ENCODE measurements at regions not wholly inside any gene's neighbourhood (a gene's known extent, or its start where the extent isn't known, plus 50 kb on each side); places are given as distances from the start of the nearest gene placed in this dataset.

GRCh38 chr4:14842964-14843630 lies 159.2 kb upstream of the CPEB2 start:
- intact Hi-C loops (cut with DNase I): no loop called here
- DNase-seq (no peak), FAIRE-seq (no peak)
- TF ChIP-seq CTCF (IDR thresholded peaks at IDR 0.05; ENCODE audit: borderline replicate concordance, extremely low read depth, insufficient read depth): no peak
- Histone ChIP-seq H3K27me3 (ENCODE audit: control insufficient read depth, insufficient read depth, low read length) (no peaks in the 10 kb centered on the region), H3K27ac (ENCODE audit: low read depth in 2 of 2, low read length in 2 of 2) (no peak overlapping the region), H3K4me1 (ENCODE audit: control insufficient read depth in 2 of 3, insufficient read depth in 2 of 3, low read depth in 1 of 3, low read length in 3 of 3) (no peaks in the 10 kb centered on the region), H3K36me3 (ENCODE audit: control insufficient read depth in 2 of 3, insufficient read depth in 3 of 3, low read length in 3 of 3) (no peaks in the 10 kb centered on the region), H3K9me3 (ENCODE audit: control insufficient read depth in 2 of 3, insufficient read depth in 1 of 3, low read length in 3 of 3) (peaks cover 0 to 8% (median 0%) of the 10 kb centered on the region in 3 donors), H3K9ac (ENCODE audit: low read length in 3 of 3) (no peak overlapping the region), H3K4me3 (ENCODE audit: low read length in 3 of 3) (no peak overlapping the region)

- FAIRE-seq (no peak), DNase-seq (no peak)
- Histone ChIP-seq H3K9me3 (ENCODE audit: control insufficient read depth in 2 of 3, insufficient read depth in 1 of 3, low read length in 3 of 3) (peaks cover 0 to 6% (median 0%) of the 10 kb centered on the region in 3 donors), H3K36me3 (ENCODE audit: control insufficient read depth in 2 of 3, insufficient read depth in 3 of 3, low read length in 3 of 3) (no peaks in the 10 kb centered on the region), H3K27ac (ENCODE audit: low read depth in 2 of 2, low read length in 2 of 2) (no peak overlapping the region), H3K4me1 (ENCODE audit: control insufficient read depth in 2 of 3, insufficient read depth in 2 of 3, low read depth in 1 of 3, low read length in 3 of 3) (no peaks in the 10 kb centered on the region), H3K9ac (ENCODE audit: low read length in 3 of 3) (no peak overlapping the region), H3K4me3 (ENCODE audit: low read length in 3 of 3) (no peak overlapping the region), H3K27me3 (ENCODE audit: control insufficient read depth, insufficient read depth, low read length) (no peaks in the 10 kb centered on the region)
- intact Hi-C loops (cut with DNase I): no loop called here
- no peak for TF ChIP-seq CTCF (IDR thresholded peaks at IDR 0.05; ENCODE audit: borderline replicate concordance, extremely low read depth, insufficient read depth)
Measured at GRCh38 chr4:14844061-14844460, 158.2 kb upstream of the CPEB2 start.

- no peaks in the 10 kb centered on the region for H3K4me1 ChIP-seq (ENCODE audit: control insufficient read depth in 2 of 3, insufficient read depth in 2 of 3, low read depth in 1 of 3, low read length in 3 of 3)
- no peaks in the 10 kb centered on the region for H3K36me3 ChIP-seq (ENCODE audit: control insufficient read depth in 2 of 3, insufficient read depth in 3 of 3, low read length in 3 of 3)
- H3K27me3 ChIP-seq (ENCODE audit: control insufficient read depth, insufficient read depth, low read length): no peaks in the 10 kb centered on the region
- TF ChIP-seq CTCF (IDR thresholded peaks at IDR 0.05; ENCODE audit: borderline replicate concordance, extremely low read depth, insufficient read depth): no peak
- peaks cover 0 to 3% (median 0%) of the 10 kb centered on the region in 3 donors for H3K9me3 ChIP-seq (ENCODE audit: control insufficient read depth in 2 of 3, insufficient read depth in 1 of 3, low read length in 3 of 3)
- DNase-seq (no peak), FAIRE-seq (no peak)
- intact Hi-C loops (cut with DNase I): no loop called here
- H3K4me3 ChIP-seq (ENCODE audit: low read length in 3 of 3): no peak overlapping the region
- no peak overlapping the region for H3K27ac ChIP-seq (ENCODE audit: low read depth in 2 of 2, low read length in 2 of 2)
- no peak overlapping the region for H3K9ac ChIP-seq (ENCODE audit: low read length in 3 of 3)
Measured at GRCh38 chr4:14848229-14848628, 154.1 kb upstream of the CPEB2 start.
